Liver (tissue), 8 donors: ENCODE measurements at regions not wholly inside any gene's neighbourhood (a gene's known extent, or its start where the extent isn't known, plus 50 kb on each side); places are given as distances from the start of the nearest gene placed in this dataset.

ENCODE experiments used
- DNase-seq: peaks from one replicate; pipeline ENCODE4 v3.0.0-alpha.2; 2017; ENCODE audit warnings: low spot score
- H3K27ac ChIP-seq, 2 donors: one replicate each; pipeline ENCODE4 v1.7.0; 2013; ENCODE audit warnings: inconsistent platforms in 2 of 2, low read length in 2 of 2, control low read depth in 1 of 2, low read depth in 1 of 2, mild to moderate bottlenecking in 1 of 2
- H3K27me3 ChIP-seq, 4 donors: one replicate each; pipeline versions ENCODE4 v1.6.1 to v1.7.0; 2013; ENCODE audit warnings: low read length in 3 of 4, inconsistent platforms in 1 of 4, mild to moderate bottlenecking in 1 of 4, moderate library complexity in 1 of 4; ENCODE audit not compliant: control insufficient read depth in 4 of 4, insufficient read depth in 4 of 4
- H3K36me3 ChIP-seq, 4 donors: one replicate each; pipeline versions ENCODE4 v1.6.1 to v1.7.0; 2013; ENCODE audit warnings: low read length in 3 of 4, mild to moderate bottlenecking in 3 of 4, low read depth in 1 of 4, moderate library complexity in 1 of 4; ENCODE audit not compliant: control insufficient read depth in 4 of 4, insufficient read depth in 3 of 4
- H3K4me1 ChIP-seq, 4 donors: one replicate each; pipeline versions ENCODE4 v1.6.1 to v1.7.0; 2013; ENCODE audit warnings: low read length in 3 of 4, mild to moderate bottlenecking in 3 of 4, moderate library complexity in 1 of 4; ENCODE audit not compliant: control insufficient read depth in 4 of 4, insufficient read depth in 4 of 4
- H3K4me3 ChIP-seq, 3 donors: one replicate each; pipeline versions ENCODE4 v1.6.1 to v1.7.0; 2013; ENCODE audit warnings: low read length in 3 of 3, control low read depth in 1 of 3, low read depth in 1 of 3, mild to moderate bottlenecking in 1 of 3
- H3K9ac ChIP-seq, 2 donors: one replicate each; pipeline ENCODE4 v1.7.0; 2013; ENCODE audit warnings: low read length in 2 of 2, mild to moderate bottlenecking in 2 of 2, moderate library complexity in 2 of 2, control low read depth in 1 of 2, low read depth in 1 of 2
- H3K9me3 ChIP-seq, 4 donors: one replicate each; pipeline versions ENCODE4 v1.6.1 to v1.7.0; 2013; ENCODE audit warnings: low read length in 3 of 4; ENCODE audit not compliant: control insufficient read depth in 4 of 4
- CTCF ChIP-seq: fragments of 150-350 bp; IDR thresholded peaks from 2 replicates; pipeline ENCODE4 v1.5.1; 2017; ENCODE audit warnings: improper control_type of control experiment, low read depth, low read length; ENCODE audit not compliant: missing input control
- EGR1 ChIP-seq, 2 donors: IDR thresholded peaks; 2 replicates each; pipeline ENCODE4 v1.6.1; 2016 to 2018; ENCODE audit warnings: antibody characterized with exemption in 2 of 2, low read depth in 2 of 2
- FOXA1 ChIP-seq: IDR thresholded peaks from 2 replicates; pipeline ENCODE4 v1.6.1; 2016; ENCODE audit warnings: antibody characterized with exemption
- FOXA2 ChIP-seq: IDR thresholded peaks from 2 replicates; pipeline ENCODE4 v1.6.1; 2016; ENCODE audit warnings: antibody characterized with exemption
- GABPA ChIP-seq, 2 donors: IDR thresholded peaks in 1 of 2; conservative IDR thresholded peaks in 1 of 2; 2 replicates each; pipeline ENCODE4 v1.6.1; 2016; ENCODE audit warnings: antibody characterized with exemption in 2 of 2, mild to moderate bottlenecking in 1 of 2, moderate library complexity in 1 of 2
- HNF4G ChIP-seq: IDR thresholded peaks from 2 replicates; pipeline ENCODE4 v1.6.1; 2016; ENCODE audit warnings: antibody characterized with exemption
- JUND ChIP-seq, 2 donors: IDR thresholded peaks; 2 replicates each; pipeline ENCODE4 v1.6.1; 2016; ENCODE audit warnings: antibody characterized with exemption in 2 of 2
- MAX ChIP-seq: IDR thresholded peaks from 2 replicates; pipeline ENCODE4 v1.6.1; 2016; ENCODE audit warnings: antibody characterized with exemption
- NR2F2 ChIP-seq: IDR thresholded peaks from 2 replicates; pipeline ENCODE4 v1.6.1; 2016; ENCODE audit warnings: antibody characterized with exemption
- RAD21 ChIP-seq, 2 donors: IDR thresholded peaks; 2 replicates each; pipeline ENCODE4 v1.6.1; 2016; ENCODE audit warnings: antibody characterized with exemption in 2 of 2, mild to moderate bottlenecking in 2 of 2
- REST ChIP-seq: IDR thresholded peaks from 2 replicates; pipeline ENCODE4 v1.6.1; 2016; ENCODE audit warnings: antibody characterized with exemption, mild to moderate bottlenecking
- RXRA ChIP-seq, 2 donors: IDR thresholded peaks; 2 replicates each; pipeline ENCODE4 v1.6.1; 2017 to 2018; ENCODE audit warnings: antibody characterized with exemption in 2 of 2, mild to moderate bottlenecking in 1 of 2
- SP1 ChIP-seq: IDR thresholded peaks from 2 replicates; pipeline ENCODE4 v1.6.1; 2018; ENCODE audit warnings: antibody characterized with exemption, mild to moderate bottlenecking
- TAF1 ChIP-seq: conservative IDR thresholded peaks from 2 replicates; pipeline ENCODE4 v1.6.1; 2016; ENCODE audit warnings: antibody characterized with exemption, mild to moderate bottlenecking
- YY1 ChIP-seq: IDR thresholded peaks from 2 replicates; pipeline ENCODE4 v1.6.1; 2016; ENCODE audit warnings: antibody characterized with exemption, mild to moderate bottlenecking
- ZBTB33 ChIP-seq: IDR thresholded peaks from 2 replicates; pipeline ENCODE4 v1.6.1; 2016; ENCODE audit warnings: antibody characterized with exemption
- WGBS: extraction: QIAGEN DNeasy Blood & Tissue Kit; methylation state at CpG from one replicate; pipeline ENCODE4 v1.1.7; 2013; 5-methylcytosine and 5-hydroxymethylcytosine counted together
- TF ChIP-seq, protein P1 (sequence below): IDR thresholded peaks from 2 replicates; pipeline ENCODE4 v1.6.1; 2016; ENCODE audit warnings: antibody characterized with exemption
- donor health status: healthy.
- donor health status: healthy.
- donor health status: healthy.
- donor health status: healthy.
- donor health status: healthy.

GRCh38 chr20:47953471-47953870, 168.2 kb upstream of the SULF2 start:
- Histone ChIP-seq H3K9me3 (no peaks in the 10 kb centered on the region), H3K27me3 (peaks cover 0 to 2% (median 0%) of the 10 kb centered on the region in 4 donors), H3K36me3 (no peaks in the 10 kb centered on the region), H3K4me3 (no peak overlapping the region), H3K9ac (no peak overlapping the region), H3K27ac (no peak overlapping the region), H3K4me1 (no peaks in the 10 kb centered on the region)
- no peak for DNase-seq
- 75% methylated on average over 6 of the region's 6 CpGs for WGBS
- TF ChIP-seq TAF1 (no peak), RXRA (IDR thresholded peaks at IDR 0.05) (no peak), YY1 (no peak), FOXA1 (no peak), GABPA (IDR thresholded peaks at IDR 0.05 in 1 of 2, conservative IDR thresholded peaks at IDR 0.05 in 1 of 2) (no peak), NR2F2 (no peak), CTCF (no peak), MAX (no peak), SP1 (no peak), HNF4G (no peak), FOXA2 (no peak), ZBTB33 (no peak), REST (no peak), JUND (IDR thresholded peaks at IDR 0.05) (no peak), RAD21 (IDR thresholded peaks at IDR 0.05) (no peak), EGR1 (IDR thresholded peaks at IDR 0.05; ENCODE audit: low read depth in 2 of 2) (no peak)
- TF ChIP-seq, protein P1, sequence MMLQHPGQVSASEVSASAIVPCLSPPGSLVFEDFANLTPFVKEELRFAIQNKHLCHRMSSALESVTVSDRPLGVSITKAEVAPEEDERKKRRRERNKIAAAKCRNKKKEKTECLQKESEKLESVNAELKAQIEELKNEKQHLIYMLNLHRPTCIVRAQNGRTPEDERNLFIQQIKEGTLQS: no peak
